K562 (cell line): ENCODE measurements at regions not wholly inside any gene's neighbourhood (a gene's known extent, or its start where the extent isn't known, plus 50 kb on each side); places are given as distances from the start of the nearest gene placed in this dataset.

ENCODE experiments used
- ARNT ChIP-seq, 2 experiments: fragments of 450-650 bp; IDR thresholded peaks; 2 replicates each; pipeline ENCODE4 v1.6.1; 2016; ENCODE audit warnings: mild to moderate bottlenecking in 1 of 2
- DIDO1 ChIP-seq: fragments of 450-650 bp; IDR thresholded peaks from 2 replicates; pipeline ENCODE4 v1.6.1; 2016; ENCODE audit warnings: low read depth, missing biosample characterization, missing genetic modification characterization
- FOXK2 ChIP-seq, 2 experiments: fragments of 450-650 bp; IDR thresholded peaks in 1 of 2; conservative IDR thresholded peaks in 1 of 2; 2 replicates each; pipeline ENCODE4 v1.6.1; 2016; ENCODE audit warnings: low read depth in 2 of 2, mild to moderate bottlenecking in 1 of 2
- KDM4B ChIP-seq, 2 experiments: fragments of 450-650 bp in 1 of 2; sonication (generic) in 1 of 2; IDR thresholded peaks; 2 replicates each; pipeline ENCODE4 v1.6.1; 2016 to 2017; ENCODE audit warnings: borderline replicate concordance in 2 of 2, antibody characterized with exemption in 1 of 2, low read depth in 1 of 2, mild to moderate bottlenecking in 1 of 2
- KLF13 ChIP-seq: fragments of 450-650 bp; IDR thresholded peaks from 2 replicates; pipeline ENCODE4 v1.6.1; 2016; ENCODE audit warnings: missing genetic modification characterization, low read depth, mild to moderate bottlenecking, missing compliant biosample characterization, moderate library complexity, borderline replicate concordance
- NFATC3 ChIP-seq: fragments of 450-650 bp; IDR thresholded peaks from 2 replicates; pipeline ENCODE4 v1.6.1; 2017; ENCODE audit warnings: mild to moderate bottlenecking
- TAL1 ChIP-seq: fragments of 450-650 bp; IDR thresholded peaks from 2 replicates; pipeline ENCODE4 v1.6.1; 2016; ENCODE audit warnings: mild to moderate bottlenecking
- ZNF146 ChIP-seq: IDR thresholded peaks from one replicate; pipeline ENCODE4 v1.6.1; 2018; ENCODE audit warnings: missing compliant biosample characterization; ENCODE audit not compliant: unreplicated experiment
- TF ChIP-seq, protein P1 (sequence below), 2 experiments: fragments of 450-650 bp; IDR thresholded peaks; 2 replicates each; pipeline ENCODE4 v1.6.1; 2016; ENCODE audit warnings: mild to moderate bottlenecking in 2 of 2, borderline replicate concordance in 1 of 2, low read depth in 1 of 2, moderate library complexity in 1 of 2
- TF ChIP-seq, protein P2 (sequence below): sonication (generic); IDR thresholded peaks from 2 replicates; pipeline ENCODE4 v1.6.1; 2016
- TF ChIP-seq, protein P3 (sequence below): fragments of 450-650 bp; formaldehyde crosslinking; IDR thresholded peaks from 2 replicates; pipeline ENCODE4 v1.4.0; 2022; ENCODE audit warnings: mild to moderate bottlenecking, moderate library complexity
- TF ChIP-seq, protein P4 (sequence below): conservative IDR thresholded peaks from 2 replicates; pipeline ENCODE4 v1.6.1; 2011; ENCODE audit warnings: low read depth, mild to moderate bottlenecking, low read length; ENCODE audit not compliant: control insufficient read depth

DNA sequence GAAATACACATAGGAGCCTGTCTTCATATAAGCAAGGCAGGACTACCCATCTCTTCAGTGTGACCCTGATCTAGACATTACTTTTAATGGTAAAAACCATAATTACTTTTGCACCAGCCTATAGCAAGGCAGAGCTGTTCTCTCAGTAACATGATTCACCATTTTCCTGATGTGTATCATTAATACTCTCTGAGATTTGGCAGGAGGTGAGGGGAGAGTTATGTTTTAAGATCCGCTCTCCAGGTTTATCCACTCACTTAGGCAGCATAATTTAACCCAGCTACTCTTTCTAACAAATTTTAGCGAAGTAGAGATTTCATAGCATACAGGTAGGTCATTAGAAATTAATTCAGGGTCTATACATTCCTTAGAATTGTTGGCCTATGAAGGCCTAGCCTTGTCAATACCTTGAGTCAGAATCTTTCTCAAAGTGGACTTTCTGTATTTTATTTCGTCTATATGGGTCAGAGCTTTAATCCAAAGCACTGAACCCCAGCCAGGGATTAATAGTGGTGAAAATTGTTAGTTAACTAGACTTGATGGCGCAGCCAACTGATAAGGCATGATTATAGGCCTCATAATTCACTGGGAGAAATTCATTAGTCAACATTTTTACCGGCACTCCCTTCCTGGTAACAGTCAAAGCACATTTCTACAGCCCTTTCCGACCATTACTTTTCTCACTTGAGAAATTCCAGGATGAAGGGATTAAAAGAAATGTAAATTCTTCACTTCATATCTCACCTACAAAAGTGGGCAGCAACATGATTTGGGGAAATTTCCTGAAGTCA, 955.1 kb downstream of the DIAPH3 start (continued):
- TF ChIP-seq, protein P1, sequence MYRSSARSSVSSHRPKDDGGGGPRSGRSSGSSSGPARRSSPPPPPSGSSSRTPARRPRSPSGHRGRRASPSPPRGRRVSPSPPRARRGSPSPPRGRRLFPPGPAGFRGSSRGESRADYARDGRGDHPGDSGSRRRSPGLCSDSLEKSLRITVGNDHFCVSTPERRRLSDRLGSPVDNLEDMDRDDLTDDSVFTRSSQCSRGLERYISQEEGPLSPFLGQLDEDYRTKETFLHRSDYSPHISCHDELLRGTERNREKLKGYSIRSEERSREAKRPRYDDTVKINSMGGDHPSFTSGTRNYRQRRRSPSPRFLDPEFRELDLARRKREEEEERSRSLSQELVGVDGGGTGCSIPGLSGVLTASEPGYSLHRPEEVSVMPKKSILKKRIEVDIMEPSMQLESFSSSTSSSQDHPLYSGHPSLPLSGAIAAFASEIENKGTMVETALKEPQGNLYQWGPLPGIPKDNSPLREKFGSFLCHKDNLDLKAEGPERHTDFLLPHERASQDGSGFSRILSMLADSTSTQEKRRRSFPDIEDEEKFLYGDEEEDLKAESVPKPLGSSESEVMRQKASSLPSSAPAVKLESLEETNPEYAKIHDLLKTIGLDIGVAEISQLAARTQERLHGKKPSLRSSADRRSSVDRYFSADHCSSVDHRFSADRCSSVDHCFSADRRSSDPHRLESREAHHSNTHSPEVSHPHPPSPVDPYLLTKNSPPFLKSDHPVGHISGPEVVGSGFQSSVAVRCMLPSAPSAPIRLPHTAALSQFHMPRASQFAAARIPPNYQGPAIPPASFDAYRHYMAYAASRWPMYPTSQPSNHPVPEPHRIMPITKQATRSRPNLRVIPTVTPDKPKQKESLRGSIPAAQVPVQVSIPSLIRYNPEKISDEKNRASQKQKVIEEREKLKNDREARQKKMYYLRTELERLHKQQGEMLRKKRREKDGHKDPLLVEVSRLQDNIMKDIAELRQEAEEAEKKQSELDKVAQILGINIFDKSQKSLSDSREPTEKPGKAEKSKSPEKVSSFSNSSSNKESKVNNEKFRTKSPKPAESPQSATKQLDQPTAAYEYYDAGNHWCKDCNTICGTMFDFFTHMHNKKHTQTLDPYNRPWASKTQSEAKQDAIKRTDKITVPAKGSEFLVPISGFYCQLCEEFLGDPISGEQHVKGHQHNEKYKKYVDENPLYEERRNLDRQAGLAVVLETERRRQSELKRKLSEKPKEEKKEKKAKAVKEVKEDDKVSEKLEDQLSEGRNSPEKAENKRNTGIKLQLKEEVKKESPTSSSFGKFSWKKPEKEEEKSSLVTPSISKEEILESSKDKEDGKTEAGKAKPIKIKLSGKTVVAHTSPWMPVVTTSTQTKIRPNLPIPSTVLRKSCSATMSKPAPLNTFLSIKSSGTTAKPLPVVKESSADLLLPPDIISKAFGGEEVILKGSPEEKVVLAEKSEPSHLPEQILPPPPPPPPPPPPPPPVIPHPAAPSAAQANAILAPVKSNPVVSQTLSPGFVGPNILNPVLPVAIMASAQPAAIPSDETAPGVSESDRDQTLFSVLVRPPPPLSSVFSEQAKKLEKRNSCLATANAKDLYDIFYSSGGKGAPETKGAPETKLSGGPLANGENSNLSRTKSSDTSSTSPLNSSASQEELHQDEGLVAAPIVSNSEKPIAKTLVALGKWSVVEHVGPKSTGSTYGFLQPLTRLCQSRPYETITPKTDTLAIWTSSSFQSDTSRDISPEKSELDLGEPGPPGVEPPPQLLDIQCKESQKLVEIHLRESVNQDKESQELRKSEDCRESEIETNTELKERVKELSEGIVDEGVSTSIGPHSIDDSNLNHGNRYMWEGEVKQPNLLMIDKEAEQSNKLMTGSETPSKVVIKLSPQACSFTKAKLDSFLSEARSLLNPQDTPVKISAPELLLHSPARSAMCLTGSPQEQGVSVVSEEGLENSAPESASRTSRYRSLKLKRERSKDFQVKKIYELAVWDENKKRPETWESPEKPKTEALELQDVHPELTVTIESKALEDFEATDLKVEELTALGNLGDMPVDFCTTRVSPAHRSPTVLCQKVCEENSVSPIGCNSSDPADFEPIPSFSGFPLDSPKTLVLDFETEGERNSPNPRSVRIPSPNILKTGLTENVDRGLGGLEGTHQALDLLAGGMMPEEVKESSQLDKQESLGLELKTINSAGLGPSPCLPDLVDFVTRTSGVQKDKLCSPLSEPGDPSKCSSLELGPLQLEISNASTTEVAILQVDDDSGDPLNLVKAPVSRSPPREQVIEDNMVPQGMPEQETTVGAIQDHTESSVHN (IDR thresholded peaks at IDR 0.05; ENCODE audit: borderline replicate concordance in 1 of 2, low read depth in 1 of 2) = no peak
- no peak for TF ChIP-seq ZNF146 (CRISPR knock-in tag)
- no peak for TF ChIP-seq ARNT (IDR thresholded peaks at IDR 0.05)
- TF ChIP-seq, protein P2, sequence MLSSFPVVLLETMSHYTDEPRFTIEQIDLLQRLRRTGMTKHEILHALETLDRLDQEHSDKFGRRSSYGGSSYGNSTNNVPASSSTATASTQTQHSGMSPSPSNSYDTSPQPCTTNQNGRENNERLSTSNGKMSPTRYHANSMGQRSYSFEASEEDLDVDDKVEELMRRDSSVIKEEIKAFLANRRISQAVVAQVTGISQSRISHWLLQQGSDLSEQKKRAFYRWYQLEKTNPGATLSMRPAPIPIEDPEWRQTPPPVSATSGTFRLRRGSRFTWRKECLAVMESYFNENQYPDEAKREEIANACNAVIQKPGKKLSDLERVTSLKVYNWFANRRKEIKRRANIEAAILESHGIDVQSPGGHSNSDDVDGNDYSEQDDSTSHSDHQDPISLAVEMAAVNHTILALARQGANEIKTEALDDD = no peak
- TF ChIP-seq, protein P3, sequence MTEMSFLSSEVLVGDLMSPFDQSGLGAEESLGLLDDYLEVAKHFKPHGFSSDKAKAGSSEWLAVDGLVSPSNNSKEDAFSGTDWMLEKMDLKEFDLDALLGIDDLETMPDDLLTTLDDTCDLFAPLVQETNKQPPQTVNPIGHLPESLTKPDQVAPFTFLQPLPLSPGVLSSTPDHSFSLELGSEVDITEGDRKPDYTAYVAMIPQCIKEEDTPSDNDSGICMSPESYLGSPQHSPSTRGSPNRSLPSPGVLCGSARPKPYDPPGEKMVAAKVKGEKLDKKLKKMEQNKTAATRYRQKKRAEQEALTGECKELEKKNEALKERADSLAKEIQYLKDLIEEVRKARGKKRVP (CRISPR knock-in tag) = no peak
- no peak for TF ChIP-seq NFATC3
- TF ChIP-seq DIDO1 = no peak
- no peak for TF ChIP-seq TAL1
- TF ChIP-seq KDM4B (IDR thresholded peaks at IDR 0.05; ENCODE audit: borderline replicate concordance in 2 of 2, low read depth in 1 of 2) = no peak
- TF ChIP-seq FOXK2 (conservative IDR thresholded peaks at IDR 0.05 in 1 of 2, IDR thresholded peaks at IDR 0.05 in 1 of 2; ENCODE audit: low read depth in 2 of 2) = no peak
- TF ChIP-seq, protein P4, sequence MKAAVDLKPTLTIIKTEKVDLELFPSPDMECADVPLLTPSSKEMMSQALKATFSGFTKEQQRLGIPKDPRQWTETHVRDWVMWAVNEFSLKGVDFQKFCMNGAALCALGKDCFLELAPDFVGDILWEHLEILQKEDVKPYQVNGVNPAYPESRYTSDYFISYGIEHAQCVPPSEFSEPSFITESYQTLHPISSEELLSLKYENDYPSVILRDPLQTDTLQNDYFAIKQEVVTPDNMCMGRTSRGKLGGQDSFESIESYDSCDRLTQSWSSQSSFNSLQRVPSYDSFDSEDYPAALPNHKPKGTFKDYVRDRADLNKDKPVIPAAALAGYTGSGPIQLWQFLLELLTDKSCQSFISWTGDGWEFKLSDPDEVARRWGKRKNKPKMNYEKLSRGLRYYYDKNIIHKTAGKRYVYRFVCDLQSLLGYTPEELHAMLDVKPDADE = no peak
- no peak for TF ChIP-seq KLF13 (tag)
